ENCODE measurements at regions not wholly inside any gene's neighbourhood (a gene's known extent, or its start where the extent isn't known, plus 50 kb on each side); places are given as distances from the start of the nearest gene placed in this dataset.

DNA sequence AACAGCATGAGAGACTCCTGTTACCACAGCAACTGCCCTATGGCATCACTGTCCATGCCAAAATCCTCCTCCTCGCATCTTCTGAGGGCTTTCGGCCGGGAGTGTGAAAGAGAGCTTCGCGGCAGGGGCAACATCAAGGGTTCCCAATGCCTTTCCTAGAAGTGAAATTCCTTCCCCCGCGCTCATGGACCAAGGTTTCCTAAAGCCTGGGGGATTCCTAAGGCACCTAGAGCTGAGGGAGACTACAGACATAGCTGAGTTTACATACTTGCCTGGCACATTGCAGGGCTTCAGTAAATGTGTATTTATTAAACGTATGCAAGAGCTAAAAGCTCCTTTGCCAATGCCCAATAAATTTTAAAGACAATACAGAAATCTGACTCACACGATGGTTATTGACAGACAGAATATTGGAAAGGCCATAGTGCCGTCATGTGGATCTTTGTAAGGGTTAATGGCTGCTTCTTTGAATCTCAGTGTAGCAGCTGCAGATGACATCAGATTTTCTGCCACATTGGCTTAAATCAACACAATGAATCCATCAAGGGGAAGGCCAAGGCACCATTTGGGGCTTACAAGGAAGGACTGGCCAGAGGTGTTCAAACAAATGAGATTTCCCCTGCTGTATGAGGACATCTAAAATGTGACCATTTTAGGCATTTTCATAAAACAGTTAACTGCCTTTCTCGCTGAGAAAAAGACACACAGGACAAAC lies 281.2 kb upstream of the JARID2 start:
- TF ChIP-seq, protein P1, sequence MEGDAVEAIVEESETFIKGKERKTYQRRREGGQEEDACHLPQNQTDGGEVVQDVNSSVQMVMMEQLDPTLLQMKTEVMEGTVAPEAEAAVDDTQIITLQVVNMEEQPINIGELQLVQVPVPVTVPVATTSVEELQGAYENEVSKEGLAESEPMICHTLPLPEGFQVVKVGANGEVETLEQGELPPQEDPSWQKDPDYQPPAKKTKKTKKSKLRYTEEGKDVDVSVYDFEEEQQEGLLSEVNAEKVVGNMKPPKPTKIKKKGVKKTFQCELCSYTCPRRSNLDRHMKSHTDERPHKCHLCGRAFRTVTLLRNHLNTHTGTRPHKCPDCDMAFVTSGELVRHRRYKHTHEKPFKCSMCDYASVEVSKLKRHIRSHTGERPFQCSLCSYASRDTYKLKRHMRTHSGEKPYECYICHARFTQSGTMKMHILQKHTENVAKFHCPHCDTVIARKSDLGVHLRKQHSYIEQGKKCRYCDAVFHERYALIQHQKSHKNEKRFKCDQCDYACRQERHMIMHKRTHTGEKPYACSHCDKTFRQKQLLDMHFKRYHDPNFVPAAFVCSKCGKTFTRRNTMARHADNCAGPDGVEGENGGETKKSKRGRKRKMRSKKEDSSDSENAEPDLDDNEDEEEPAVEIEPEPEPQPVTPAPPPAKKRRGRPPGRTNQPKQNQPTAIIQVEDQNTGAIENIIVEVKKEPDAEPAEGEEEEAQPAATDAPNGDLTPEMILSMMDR (IDR thresholded peaks at IDR 0.05; ENCODE audit: poor library complexity), result no peak
- no peak for TF ChIP-seq EZH2phosphoT487 (IDR thresholded peaks at IDR 0.05; ENCODE audit: low read depth, severe bottlenecking, unreplicated experiment)
